GM23248 (cell line): ENCODE measurements at regions not wholly inside any gene's neighbourhood (a gene's known extent, or its start where the extent isn't known, plus 50 kb on each side); places are given as distances from the start of the nearest gene placed in this dataset.

ENCODE experiments used
- DNase-seq: peaks from one replicate; pipeline ENCODE4 v3.0.0-alpha.2; 2015
- H2AFZ ChIP-seq: fragments of 200-600 bp; sonication (generic); 2 replicates; pipeline ENCODE4 v1.6.1; 2016; ENCODE audit warnings: antibody characterized with exemption
- H3F3A ChIP-seq: fragments of 200-600 bp; sonication (generic); 2 replicates; pipeline ENCODE4 v1.6.1; 2016; ENCODE audit warnings: mild to moderate bottlenecking, antibody characterized with exemption, mixed run types; ENCODE audit not compliant: insufficient read depth
- H3K27ac ChIP-seq: fragments of 200-600 bp; sonication (generic); 2 replicates; pipeline ENCODE4 v1.5.1; 2016; ENCODE audit warnings: mild to moderate bottlenecking
- H3K27me3 ChIP-seq: fragments of 200-600 bp; sonication (generic); replicated peaks from 2 replicates; pipeline ENCODE4 v1.6.1; 2016; ENCODE audit warnings: mild to moderate bottlenecking; ENCODE audit not compliant: insufficient read depth
- H3K36me3 ChIP-seq: fragments of 200-600 bp; sonication (generic); 2 replicates; pipeline ENCODE4 v1.6.1; 2016; ENCODE audit warnings: low read depth, mild to moderate bottlenecking
- H3K4me1 ChIP-seq: fragments of 200-600 bp; sonication (generic); 2 replicates; pipeline ENCODE4 v1.6.1; 2016; ENCODE audit warnings: mild to moderate bottlenecking; ENCODE audit not compliant: insufficient read depth
- H3K4me2 ChIP-seq: fragments of 200-600 bp; sonication (generic); one replicate; pipeline ENCODE4 v1.6.1; 2016; ENCODE audit warnings: mild to moderate bottlenecking; ENCODE audit not compliant: unreplicated experiment
- H3K4me3 ChIP-seq: fragments of 200-600 bp; sonication (generic); 2 replicates; pipeline ENCODE4 v1.5.1; 2016; ENCODE audit warnings: mild to moderate bottlenecking
- H3K79me2 ChIP-seq: fragments of 200-600 bp; sonication (generic); 2 replicates; pipeline ENCODE4 v1.6.1; 2016; ENCODE audit warnings: mild to moderate bottlenecking; ENCODE audit not compliant: insufficient read depth
- H3K9ac ChIP-seq: fragments of 200-600 bp; sonication (generic); 2 replicates; pipeline ENCODE4 v1.6.1; 2016; ENCODE audit warnings: mild to moderate bottlenecking
- H3K9me2 ChIP-seq: fragments of 200-600 bp; sonication (generic); 2 replicates; pipeline ENCODE4 v1.6.1; 2016; ENCODE audit warnings: mixed run types, mild to moderate bottlenecking, moderate library complexity; ENCODE audit not compliant: insufficient read depth
- H3K9me3 ChIP-seq: fragments of 200-600 bp; sonication (generic); one replicate; pipeline ENCODE4 v1.6.1; 2017; ENCODE audit warnings: low read depth
- H4K20me1 ChIP-seq: fragments of 200-600 bp; sonication (generic); 2 replicates; pipeline ENCODE4 v1.6.0; 2016; ENCODE audit not compliant: insufficient read depth
- EZH2 ChIP-seq: fragments of 200-600 bp; sonication (generic); IDR thresholded peaks from 2 replicates; pipeline ENCODE4 v1.6.1; 2018; ENCODE audit warnings: antibody characterized with exemption, mild to moderate bottlenecking; ENCODE audit not compliant: insufficient read depth, poor library complexity, severe bottlenecking
- EZH2phosphoT487 ChIP-seq: fragments of 200-600 bp; sonication (generic); IDR thresholded peaks from 2 replicates; pipeline ENCODE4 v1.6.1; 2018; ENCODE audit warnings: antibody characterized with exemption, moderate library complexity, mild to moderate bottlenecking, low read depth; ENCODE audit not compliant: insufficient read depth
- WGBS, 2 experiments: methylation state at CpG; one replicate each; pipeline ENCODE4 v1.1.6; 2015 to 2017; ENCODE audit warnings: low lambda C conversion rate in 2 of 2, low coverage in 1 of 2; ENCODE audit errors: missing lambda C conversion rate in 2 of 2; 5-methylcytosine and 5-hydroxymethylcytosine counted together
- in situ Hi-C: fragments of 300-500 bp; cut with MboI; formaldehyde crosslinking; loops from 2 replicates; pipeline ENCODE4 v1.15.0; 2020

GRCh38 chr2:9702604-9703084 is 71.8 kb upstream of the YWHAQ start:
- Histone ChIP-seq H2AFZ (no peak overlapping the region), H3K4me2 (peak overlapping the region; percentile 76), H3K79me2 (no peaks in the 10 kb centered on the region), H3K9me2 (no peaks in the 10 kb centered on the region), H3K27me3 (no peaks in the 10 kb centered on the region), H3K4me3 (no peak overlapping the region), H3K9me3 (no peaks in the 10 kb centered on the region), H3K36me3 (no peaks in the 10 kb centered on the region), H3K27ac (peak overlapping the region; percentile 81), H3K9ac (peak overlapping the region; percentile 54), H3K4me1 (peaks cover 27% of the 10 kb centered on the region), H4K20me1 (no peaks in the 10 kb centered on the region), H3F3A (peaks cover 18% of the 10 kb centered on the region; the same call in 1 of the 2 replicates)
- no peak for DNase-seq
- in situ Hi-C loops = no loop called here
- TF ChIP-seq EZH2 (no peak), EZH2phosphoT487 (no peak)
- WGBS, 2 experiments = 77 to 86% methylated on average over 3 of the region's 3 CpGs

GRCh38 chr2:9703085-9703678 is 72.4 kb upstream of the YWHAQ start:
- TF ChIP-seq EZH2 = no peak
- no peak for TF ChIP-seq EZH2phosphoT487
- no peaks in the 10 kb centered on the region for H3K27me3 ChIP-seq
- DNase-seq = peak; percentile 99
- H3K79me2 ChIP-seq = no peaks in the 10 kb centered on the region
- H3K9me2 ChIP-seq = no peaks in the 10 kb centered on the region
- in situ Hi-C loops = no loop called here
- H3K4me2 ChIP-seq = peak overlapping the region; percentile 76
- no peaks in the 10 kb centered on the region for H3K9me3 ChIP-seq
- no peak overlapping the region for H3K4me3 ChIP-seq
- 14% methylated on average over 11 of the region's 11 CpGs for WGBS, 2 experiments
- peaks cover 18% of the 10 kb centered on the region; the same call in 1 of the 2 replicates for H3F3A ChIP-seq
- no peaks in the 10 kb centered on the region for H3K36me3 ChIP-seq
- peak overlapping the region; percentile 62 for H3K9ac ChIP-seq
- peak overlapping the region; percentile 81 for H3K27ac ChIP-seq
- no peaks in the 10 kb centered on the region for H4K20me1 ChIP-seq
- H3K4me1 ChIP-seq = peaks cover 27% of the 10 kb centered on the region
- H2AFZ ChIP-seq = no peak overlapping the region

- no peaks in the 10 kb centered on the region for H3K79me2 ChIP-seq
- H4K20me1 ChIP-seq = no peaks in the 10 kb centered on the region
- H3K4me3 ChIP-seq = no peak overlapping the region
- peak overlapping the region; percentile 81 for H3K27ac ChIP-seq
- no peak for TF ChIP-seq EZH2phosphoT487
- no peak for TF ChIP-seq EZH2
- H3K9me2 ChIP-seq = no peaks in the 10 kb centered on the region
- H3F3A ChIP-seq = peaks cover 18% of the 10 kb centered on the region; the same call in 1 of the 2 replicates
- H2AFZ ChIP-seq = no peak overlapping the region
- in situ Hi-C loops = no loop called here
- WGBS, 2 experiments = 35 to 50% methylated on average over 2 to 3 of the region's 3 CpGs
- H3K4me1 ChIP-seq = peaks cover 27% of the 10 kb centered on the region
- H3K27me3 ChIP-seq = no peaks in the 10 kb centered on the region
- H3K4me2 ChIP-seq = peak overlapping the region; percentile 40
- H3K9ac ChIP-seq = peak overlapping the region; percentile 62
- no peaks in the 10 kb centered on the region for H3K9me3 ChIP-seq
- no peaks in the 10 kb centered on the region for H3K36me3 ChIP-seq
- peak; percentile 86 for DNase-seq
Observed at GRCh38 chr2:9703701-9704221, 73.0 kb upstream of the YWHAQ start.

GRCh38 chr2:9704600-9704999 is 73.8 kb upstream of the YWHAQ start:
- WGBS, 2 experiments = 96 to 100% methylated on average over 3 of the region's 3 CpGs
- Histone ChIP-seq H3K4me3 (no peak overlapping the region), H2AFZ (no peak overlapping the region), H3K9me3 (no peaks in the 10 kb centered on the region), H3K4me2 (no peak overlapping the region), H3K27ac (no peak overlapping the region), H3K9me2 (no peaks in the 10 kb centered on the region), H3K79me2 (no peaks in the 10 kb centered on the region), H4K20me1 (no peaks in the 10 kb centered on the region), H3K36me3 (no peaks in the 10 kb centered on the region), H3F3A (peaks cover 15% of the 10 kb centered on the region; the same call in 1 of the 2 replicates), H3K4me1 (peaks cover 21% of the 10 kb centered on the region), H3K9ac (no peak overlapping the region), H3K27me3 (no peaks in the 10 kb centered on the region)
- no peak for TF ChIP-seq EZH2phosphoT487
- no peak for TF ChIP-seq EZH2
- DNase-seq = no peak
- in situ Hi-C loops = no loop called here
